ENCODE measurements at regions not wholly inside any gene's neighbourhood (a gene's known extent, or its start where the extent isn't known, plus 50 kb on each side); places are given as distances from the start of the nearest gene placed in this dataset.

- no peak for TF ChIP-seq CTCF (IDR thresholded peaks at IDR 0.05; ENCODE audit: insufficient read depth in 1 of 2, low read depth in 1 of 2, low read length in 1 of 2, severe bottlenecking in 1 of 2, unreplicated experiment in 1 of 2)
- peaks cover 4% of the 10 kb centered on the region for H3K27me3 Mint-ChIP-seq (ENCODE audit: insufficient read depth, unreplicated experiment)
- H3K4me3 Mint-ChIP-seq (ENCODE audit: unreplicated experiment) = no peak overlapping the region
- Histone ChIP-seq H3K36me3 (ENCODE audit: control insufficient read depth, insufficient read depth, low read length) (no peaks in the 10 kb centered on the region), H3K27me3 (replicated peaks; ENCODE audit: control insufficient read depth, insufficient read depth, low read length) (no peaks in the 10 kb centered on the region), H3K9me3 (peaks cover 10% of the 10 kb centered on the region), H3K4me1 (no peaks in the 10 kb centered on the region), H3K4me3 (ENCODE audit: low read depth, low read length) (no peak overlapping the region)
- ChIA-PET CTCF (no interaction called here), POLR2A (no interaction called here)
- peaks cover 11% of the 10 kb centered on the region for H3K9me3 Mint-ChIP-seq (ENCODE audit: unreplicated experiment)
- no peak for DNase-seq
- H3K36me3 Mint-ChIP-seq (ENCODE audit: insufficient read depth, unreplicated experiment) = no peaks in the 10 kb centered on the region
- no peaks in the 10 kb centered on the region for H3K4me1 Mint-ChIP-seq (ENCODE audit: low read depth, unreplicated experiment)
- H3K27ac Mint-ChIP-seq (ENCODE audit: unreplicated experiment) = no peak overlapping the region
- intact Hi-C loops (cut with micrococcal nuclease; ENCODE audit: unreplicated experiment) = no loop called here
- BruUV-seq (replicated peaks) = no TSS peak
These were observed 155.3 kb upstream of the PPP1R26 start for GRCh38 chr9:135324329-135324728.

- ChIA-PET CTCF (no interaction called here), POLR2A (no interaction called here)
- no peak overlapping the region for H3K4me3 ChIP-seq (ENCODE audit: low read depth, low read length)
- Mint-ChIP-seq H3K4me1 (ENCODE audit: low read depth, unreplicated experiment) (no peaks in the 10 kb centered on the region), H3K27ac (ENCODE audit: unreplicated experiment) (no peak overlapping the region), H3K9me3 (ENCODE audit: unreplicated experiment) (peaks cover 11% of the 10 kb centered on the region), H3K27me3 (ENCODE audit: insufficient read depth, unreplicated experiment) (peaks cover 5% of the 10 kb centered on the region), H3K36me3 (ENCODE audit: insufficient read depth, unreplicated experiment) (no peaks in the 10 kb centered on the region), H3K4me3 (ENCODE audit: unreplicated experiment) (no peak overlapping the region)
- intact Hi-C loops (cut with micrococcal nuclease; ENCODE audit: unreplicated experiment) = no loop called here
- no peak for TF ChIP-seq CTCF (IDR thresholded peaks at IDR 0.05; ENCODE audit: insufficient read depth in 1 of 2, low read depth in 1 of 2, low read length in 1 of 2, severe bottlenecking in 1 of 2, unreplicated experiment in 1 of 2)
- H3K36me3 ChIP-seq (ENCODE audit: control insufficient read depth, insufficient read depth, low read length) = no peaks in the 10 kb centered on the region
- no peaks in the 10 kb centered on the region for H3K27me3 ChIP-seq (replicated peaks; ENCODE audit: control insufficient read depth, insufficient read depth, low read length)
- peaks cover 10% of the 10 kb centered on the region for H3K9me3 ChIP-seq
- no TSS peak for BruUV-seq (replicated peaks)
- DNase-seq = no peak
- H3K4me1 ChIP-seq = no peaks in the 10 kb centered on the region
These were observed 153.4 kb upstream of the PPP1R26 start for GRCh38 chr9:135326141-135326540.

GRCh38 chr9:135326633-135327152, 152.9 kb upstream of the PPP1R26 start:
- POLR2A ChIA-PET = no interaction called here
- no TSS peak for BruUV-seq (replicated peaks)
- no peak overlapping the region for H3K4me3 Mint-ChIP-seq (ENCODE audit: unreplicated experiment)
- no peak for DNase-seq
- no peaks in the 10 kb centered on the region for H3K36me3 Mint-ChIP-seq (ENCODE audit: insufficient read depth, unreplicated experiment)
- Histone ChIP-seq H3K4me3 (ENCODE audit: low read depth, low read length) (no peak overlapping the region), H3K4me1 (no peaks in the 10 kb centered on the region), H3K9me3 (peaks cover 10% of the 10 kb centered on the region), H3K36me3 (ENCODE audit: control insufficient read depth, insufficient read depth, low read length) (no peaks in the 10 kb centered on the region), H3K27me3 (replicated peaks; ENCODE audit: control insufficient read depth, insufficient read depth, low read length) (no peaks in the 10 kb centered on the region)
- TF ChIP-seq CTCF (IDR thresholded peaks at IDR 0.05; ENCODE audit: insufficient read depth in 1 of 2, low read depth in 1 of 2, low read length in 1 of 2, severe bottlenecking in 1 of 2, unreplicated experiment in 1 of 2) = no peak
- H3K27ac Mint-ChIP-seq (ENCODE audit: unreplicated experiment) = no peak overlapping the region
- H3K9me3 Mint-ChIP-seq (ENCODE audit: unreplicated experiment) = peaks cover 11% of the 10 kb centered on the region
- CTCF ChIA-PET = no interaction called here
- H3K4me1 Mint-ChIP-seq (ENCODE audit: low read depth, unreplicated experiment) = no peaks in the 10 kb centered on the region
- H3K27me3 Mint-ChIP-seq (ENCODE audit: insufficient read depth, unreplicated experiment) = peaks cover 5% of the 10 kb centered on the region
- intact Hi-C loops (cut with micrococcal nuclease; ENCODE audit: unreplicated experiment) = no loop called here

Measured in Caco-2 (cell line).